K562 (cell line): ENCODE measurements at regions not wholly inside any gene's neighbourhood (a gene's known extent, or its start where the extent isn't known, plus 50 kb on each side); places are given as distances from the start of the nearest gene placed in this dataset.

Experiments used
- ATAC-seq: fragments of 200-7000 bp; cut with Tn5 transposase; 3 replicates; pipeline ENCODE4 v1.9.1; 2020; ENCODE audit warnings: moderate library complexity
- BruUV-seq: library from RNA; stranded (reverse); fragments of 400-500 nt; replicated peaks from 2 replicates; lab custom pipeline; 2021; lab: Mats Ljungman, UMichigan
- CTCF ChIA-PET: fragments of 300-600 bp; formaldehyde crosslinking; extraction: SDS; loops from one replicate; lab custom pipeline; 2021; ENCODE audit warnings: low intra/inter-chr PET ratio; lab: Yijun Ruan, JAX
- POLR2A ChIA-PET: fragments of 300-600, 350-650 bp; sonication (Branson Sonifier 250); formaldehyde crosslinking; extraction: SDS; loops from one replicate; lab custom pipeline; 2021; ENCODE audit warnings: antibody characterized with exemption, inconsistent platforms; lab: Yijun Ruan, JAX
- DNase-seq, 4 experiments: peaks; one replicate each; pipeline versions ENCODE4 v3.0.0 to v3.0.0-alpha.2; 2011 to 2018; ENCODE audit warnings: low spot score in 3 of 4, mixed read lengths in 3 of 4; ENCODE audit errors: extremely low read depth in 1 of 4
- FAIRE-seq: peaks from 2 replicates; lab custom pipeline; 2011; peaks lifted over from hg19 to GRCh38; lab: Jason Lieb, UNC
- H2AFZ ChIP-seq: 2 replicates; pipeline ENCODE4 v1.6.0; 2011; ENCODE audit warnings: low read depth, low read length, control low read depth, inconsistent platforms
- H3K27ac ChIP-seq: fragments of 200-600 bp; 3 replicates; pipeline ENCODE4 v1.8.0; 2011; ENCODE audit warnings: low read depth, mild to moderate bottlenecking, control low read depth, inconsistent platforms, low read length, moderate library complexity, mixed read lengths; ENCODE audit errors: extremely low read depth
- H3K27me3 ChIP-seq, 2 experiments: fragments of 300-600 bp in 1 of 2; 2 replicates in 1 of 2; 3 replicates in 1 of 2; pipeline versions ENCODE4 v1.6.0 to v1.8.0; 2011; ENCODE audit warnings: inconsistent platforms in 2 of 2, low read length in 2 of 2, mild to moderate bottlenecking in 1 of 2, mixed read lengths in 1 of 2, moderate library complexity in 1 of 2; ENCODE audit not compliant: control insufficient read depth in 2 of 2, insufficient read depth in 2 of 2
- H3K36me3 ChIP-seq: fragments of 300-600 bp; 3 replicates; pipeline ENCODE4 v1.8.0; 2011; ENCODE audit warnings: mild to moderate bottlenecking, low read length, inconsistent platforms; ENCODE audit not compliant: control insufficient read depth, insufficient read depth
- H3K4me1 ChIP-seq, 2 experiments: fragments of 200-600 bp in 1 of 2; replicated peaks in 1 of 2; 2 replicates in 1 of 2; 3 replicates in 1 of 2; pipeline versions ENCODE4 v1.5.1 to v1.8.0; 2011; ENCODE audit warnings: inconsistent platforms in 2 of 2, low read length in 2 of 2, mild to moderate bottlenecking in 1 of 2, mixed read lengths in 1 of 2, moderate library complexity in 1 of 2; ENCODE audit not compliant: control insufficient read depth in 2 of 2, insufficient read depth in 2 of 2
- H3K4me2 ChIP-seq: 2 replicates; pipeline ENCODE4 v1.6.1; 2011; ENCODE audit warnings: low read length, control low read depth, inconsistent platforms, mixed read lengths; ENCODE audit not compliant: insufficient read depth
- H3K4me3 ChIP-seq: fragments of 200-600 bp; sonication (generic), shearing (Covaris generic); 2 replicates; pipeline ENCODE4 v1.5.1; 2016; ENCODE audit warnings: control low read depth, inconsistent platforms
- H3K79me2 ChIP-seq: fragments of 200-600 bp; 3 replicates; pipeline ENCODE4 v1.8.0; 2011; ENCODE audit warnings: low read length, inconsistent platforms; ENCODE audit not compliant: control insufficient read depth, insufficient read depth
- H3K9ac ChIP-seq, 2 experiments: 2 replicates each; pipeline versions ENCODE4 v1.6.0 to v1.6.1; 2011; ENCODE audit warnings: low read depth in 2 of 2, low read length in 2 of 2, control low read depth in 1 of 2, inconsistent platforms in 1 of 2, mild to moderate bottlenecking in 1 of 2, mixed read lengths in 1 of 2; ENCODE audit not compliant: insufficient read depth in 1 of 2
- H3K9me1 ChIP-seq: one replicate; pipeline ENCODE4 v1.6.0; 2011; ENCODE audit warnings: inconsistent platforms, mild to moderate bottlenecking, low read length, moderate library complexity; ENCODE audit not compliant: control insufficient read depth, insufficient read depth
- H3K9me3 ChIP-seq: replicated peaks from 2 replicates; pipeline ENCODE4 v1.5.1; 2011; ENCODE audit warnings: low read depth, low read length, inconsistent platforms; ENCODE audit not compliant: control insufficient read depth, insufficient read depth
- H4K20me1 ChIP-seq: replicated peaks from 2 replicates; pipeline ENCODE4 v1.6.1; 2011; ENCODE audit warnings: low read length, inconsistent platforms, mixed read lengths; ENCODE audit not compliant: control insufficient read depth, insufficient read depth
- FIP1L1 ChIP-seq: fragments of 200-400 bp; formaldehyde crosslinking; IDR thresholded peaks from 2 replicates; pipeline ENCODE4 v1.6.1; 2018; ENCODE audit warnings: mild to moderate bottlenecking, low read depth, low read length; ENCODE audit not compliant: poor library complexity, severe bottlenecking
- FOXA3 ChIP-seq, 2 experiments: fragments of 450-650 bp in 1 of 2; sonication (generic) in 1 of 2; formaldehyde crosslinking; IDR thresholded peaks in 1 of 2; conservative IDR thresholded peaks in 1 of 2; 2 replicates each; pipeline versions ENCODE4 v1.4.0 to v1.8.0; 2020 to 2022; ENCODE audit warnings: mild to moderate bottlenecking in 2 of 2, missing genetic modification reagents in 1 of 2
- MYBL2 ChIP-seq, 2 experiments: fragments of 450-650 bp in 1 of 2; sonication (generic) in 1 of 2; formaldehyde crosslinking in 1 of 2; IDR thresholded peaks; 2 replicates each; pipeline versions ENCODE4 v1.6.1 to v1.8.1; 2017 to 2022; ENCODE audit warnings: borderline replicate concordance in 1 of 2, inconsistent platforms in 1 of 2, low read depth in 1 of 2, mild to moderate bottlenecking in 1 of 2, missing genetic modification reagents in 1 of 2, moderate library complexity in 1 of 2
- SIX5 ChIP-seq, 2 experiments: IDR thresholded peaks; 2 replicates each; pipeline ENCODE4 v1.6.1; 2011; ENCODE audit warnings: low read length in 2 of 2, borderline replicate concordance in 1 of 2, low read depth in 1 of 2, mild to moderate bottlenecking in 1 of 2, moderate library complexity in 1 of 2; ENCODE audit not compliant: insufficient read depth in 1 of 2
- ZEB2 ChIP-seq: fragments of 450-650 bp; IDR thresholded peaks from 2 replicates; pipeline ENCODE4 v1.6.1; 2016
- WGBS: fragments of 100-300 bp; shearing (Covaris generic); methylation state at CpG from one replicate; pipeline ENCODE4 v1.1.6; 2016; ENCODE audit warnings: low coverage, mixed read lengths; ENCODE audit not compliant: insufficient coverage; ENCODE audit errors: missing lambda C conversion rate; 5-methylcytosine and 5-hydroxymethylcytosine counted together
- in situ Hi-C: fragments of 300-500 bp; cut with MboI; formaldehyde crosslinking; loops from 4 replicates; pipeline ENCODE4 v1.15.0; 2018; ENCODE audit warnings: inconsistent platforms, mixed read lengths
- intact Hi-C: fragments of 100-400 bp; cut with micrococcal nuclease; formaldehyde crosslinking; loops from 2 replicates; pipeline ENCODE4 v1.14.2; 2022

DNA sequence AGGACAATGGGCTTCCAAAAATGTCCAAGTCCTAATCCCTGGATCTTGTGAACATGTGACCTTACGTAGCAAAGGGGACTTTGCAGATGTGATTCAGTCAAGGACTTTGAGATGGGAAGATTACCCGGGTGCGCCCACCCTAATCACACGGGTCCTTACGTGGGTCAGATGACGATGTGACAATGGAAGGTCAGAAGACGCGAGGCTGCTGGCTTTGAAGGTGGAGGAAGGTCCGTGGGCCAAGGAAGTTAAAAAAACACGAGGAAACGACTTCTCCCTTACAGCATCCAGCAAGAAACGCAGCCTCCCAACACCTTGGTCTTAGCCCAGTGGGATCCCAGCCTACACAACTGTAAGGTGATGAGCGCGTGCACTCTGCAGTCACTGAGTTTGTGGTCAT is 860.1 kb downstream of the TBC1D22A start:
- H3K79me2 ChIP-seq: no peaks in the 10 kb centered on the region
- no peak overlapping the region for H3K27ac ChIP-seq
- peaks cover 0 to 4% of the 10 kb centered on the region in 2 experiments; a peak in 2 of 5 replicates for H3K4me1 ChIP-seq
- intact Hi-C loops: loop anchor here (10.0 kb wide), 1 partner anchor 152 kb away; no protein-coding TSS in a partner anchor
- no peak overlapping the region for H3K4me3 ChIP-seq
- no peak for FAIRE-seq
- 1% methylated on average over 11 of the region's 14 CpGs for WGBS
- no peaks in the 10 kb centered on the region for H3K9me3 ChIP-seq
- peaks cover 28 to 71% of the 10 kb centered on the region in 2 experiments; a peak in 4 of 5 replicates for H3K27me3 ChIP-seq
- ChIA-PET POLR2A (no interaction called here), CTCF (no interaction called here)
- H4K20me1 ChIP-seq: no peaks in the 10 kb centered on the region; the same call in 1 of the 2 replicates
- H3K9me1 ChIP-seq: no peaks in the 10 kb centered on the region
- no peak overlapping the region for H2AFZ ChIP-seq
- ATAC-seq: no peak
- H3K36me3 ChIP-seq: no peaks in the 10 kb centered on the region
- in situ Hi-C loops: loop anchor here (10.0 kb wide), 1 partner anchor 222 kb away; no protein-coding TSS in a partner anchor
- H3K9ac ChIP-seq: no peak overlapping the region
- no peak for DNase-seq
- TF ChIP-seq FOXA3 (CRISPR knock-in tag; conservative IDR thresholded peaks at IDR 0.05 in 1 of 2, IDR thresholded peaks at IDR 0.05 in 1 of 2) (no peak), MYBL2 (IDR thresholded peaks at IDR 0.05; ENCODE audit: low read depth) (no peak), MYBL2 (CRISPR knock-in tag; IDR thresholded peaks at IDR 0.05; ENCODE audit: borderline replicate concordance) (no peak)
- H3K4me2 ChIP-seq: no peak overlapping the region
- no TSS peak for BruUV-seq

DNA sequence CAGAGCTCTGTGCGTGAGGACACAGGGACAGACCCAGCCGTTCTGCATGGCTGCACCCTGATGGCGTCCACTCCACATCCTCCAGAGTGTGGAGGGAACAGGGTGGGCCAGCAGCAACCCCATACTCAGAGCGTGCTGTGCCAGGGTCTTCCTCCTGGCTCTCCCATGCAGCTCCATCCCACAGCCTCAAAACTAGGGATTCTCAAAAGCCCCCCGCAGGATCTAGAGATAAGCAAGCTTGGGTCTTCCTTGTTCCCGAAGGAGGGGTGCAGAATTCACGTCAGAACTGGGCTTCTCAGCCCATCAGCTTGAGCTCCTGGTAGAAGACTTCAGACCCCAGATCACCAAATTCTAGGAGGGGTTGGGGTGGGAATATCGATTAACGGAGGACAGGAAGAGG is 858.8 kb downstream of the TBC1D22A start:
- H3K79me2 ChIP-seq: no peaks in the 10 kb centered on the region
- H2AFZ ChIP-seq: no peak overlapping the region
- H3K4me3 ChIP-seq: no peak overlapping the region
- no peak overlapping the region for H3K9ac ChIP-seq
- DNase-seq (no peak), ATAC-seq (no peak), FAIRE-seq (no peak)
- TF ChIP-seq SIX5 (IDR thresholded peaks at IDR 0.05; ENCODE audit: borderline replicate concordance in 1 of 2, insufficient read depth in 1 of 2, low read depth in 1 of 2, low read length in 2 of 2): no peak
- TF ChIP-seq ZEB2: no peak
- TF ChIP-seq FIP1L1: no peak
- no peaks in the 10 kb centered on the region for H3K9me1 ChIP-seq
- BruUV-seq: no TSS peak
- H3K4me1 ChIP-seq: peaks cover 0 to 4% of the 10 kb centered on the region in 2 experiments; a peak in 2 of 5 replicates
- H3K27me3 ChIP-seq: peaks cover 28 to 71% of the 10 kb centered on the region in 2 experiments; a peak in 4 of 5 replicates
- intact Hi-C loops: loop anchor here (10.0 kb wide), 1 partner anchor 154 kb away; no protein-coding TSS in a partner anchor
- POLR2A ChIA-PET: no interaction called here
- H3K27ac ChIP-seq: no peak overlapping the region
- no peaks in the 10 kb centered on the region for H3K9me3 ChIP-seq
- no peaks in the 10 kb centered on the region; the same call in 1 of the 2 replicates for H4K20me1 ChIP-seq
- in situ Hi-C loops: loop anchor here (10.0 kb wide), 1 partner anchor 224 kb away; no protein-coding TSS in a partner anchor
- WGBS: 2% methylated on average over 8 of the region's 9 CpGs
- no peaks in the 10 kb centered on the region for H3K36me3 ChIP-seq
- CTCF ChIA-PET: no interaction called here
- no peak overlapping the region for H3K4me2 ChIP-seq
